ENCODE measurements at regions not wholly inside any gene's neighbourhood (a gene's known extent, or its start where the extent isn't known, plus 50 kb on each side); places are given as distances from the start of the nearest gene placed in this dataset.

DNA sequence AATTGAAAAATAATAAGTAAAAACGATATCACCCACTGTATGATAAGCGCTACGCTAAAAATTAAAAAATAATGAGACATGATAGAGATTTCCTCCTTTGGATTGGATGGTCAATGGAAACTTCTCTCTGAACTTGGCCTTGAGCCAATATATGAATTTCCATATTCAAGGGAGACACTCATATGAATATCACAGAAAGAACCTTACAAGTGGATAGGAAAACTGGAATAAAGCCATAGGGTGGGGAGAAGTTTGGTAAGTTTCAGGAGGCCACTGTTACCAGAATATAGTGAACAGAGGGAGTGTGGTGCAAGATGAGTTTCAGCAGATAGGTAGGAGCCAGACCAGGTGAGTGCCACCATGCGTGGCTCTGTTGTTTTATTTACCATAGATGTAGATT lies 147.2 kb downstream of the SEM1 start:
- TF ChIP-seq, protein P1, sequence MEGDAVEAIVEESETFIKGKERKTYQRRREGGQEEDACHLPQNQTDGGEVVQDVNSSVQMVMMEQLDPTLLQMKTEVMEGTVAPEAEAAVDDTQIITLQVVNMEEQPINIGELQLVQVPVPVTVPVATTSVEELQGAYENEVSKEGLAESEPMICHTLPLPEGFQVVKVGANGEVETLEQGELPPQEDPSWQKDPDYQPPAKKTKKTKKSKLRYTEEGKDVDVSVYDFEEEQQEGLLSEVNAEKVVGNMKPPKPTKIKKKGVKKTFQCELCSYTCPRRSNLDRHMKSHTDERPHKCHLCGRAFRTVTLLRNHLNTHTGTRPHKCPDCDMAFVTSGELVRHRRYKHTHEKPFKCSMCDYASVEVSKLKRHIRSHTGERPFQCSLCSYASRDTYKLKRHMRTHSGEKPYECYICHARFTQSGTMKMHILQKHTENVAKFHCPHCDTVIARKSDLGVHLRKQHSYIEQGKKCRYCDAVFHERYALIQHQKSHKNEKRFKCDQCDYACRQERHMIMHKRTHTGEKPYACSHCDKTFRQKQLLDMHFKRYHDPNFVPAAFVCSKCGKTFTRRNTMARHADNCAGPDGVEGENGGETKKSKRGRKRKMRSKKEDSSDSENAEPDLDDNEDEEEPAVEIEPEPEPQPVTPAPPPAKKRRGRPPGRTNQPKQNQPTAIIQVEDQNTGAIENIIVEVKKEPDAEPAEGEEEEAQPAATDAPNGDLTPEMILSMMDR (IDR thresholded peaks at IDR 0.05 in 2 of 3, conservative IDR thresholded peaks at IDR 0.05 in 1 of 3; ENCODE audit: control insufficient read depth in 2 of 3, extremely low read depth in 1 of 3, insufficient read depth in 1 of 3, low read depth in 3 of 3, low read length in 3 of 3) = no peak
- TF ChIP-seq CBFB (IDR thresholded peaks at IDR 0.05; ENCODE audit: low read depth) (no peak), STAT3 (IDR thresholded peaks at IDR 0.05; ENCODE audit: low read depth, low read length) (no peak), BACH1 (IDR thresholded peaks at IDR 0.05; ENCODE audit: borderline replicate concordance) (no peak), ZNF274 (IDR thresholded peaks at IDR 0.05; ENCODE audit: insufficient read depth, insufficient read length) (no peak)

Data from GM12878 (cell line).